ENCODE measurements at regions not wholly inside any gene's neighbourhood (a gene's known extent, or its start where the extent isn't known, plus 50 kb on each side); places are given as distances from the start of the nearest gene placed in this dataset.
A peak's percentile ranks its signal among the peaks of the same experiment; 100 is the strongest.

DNA sequence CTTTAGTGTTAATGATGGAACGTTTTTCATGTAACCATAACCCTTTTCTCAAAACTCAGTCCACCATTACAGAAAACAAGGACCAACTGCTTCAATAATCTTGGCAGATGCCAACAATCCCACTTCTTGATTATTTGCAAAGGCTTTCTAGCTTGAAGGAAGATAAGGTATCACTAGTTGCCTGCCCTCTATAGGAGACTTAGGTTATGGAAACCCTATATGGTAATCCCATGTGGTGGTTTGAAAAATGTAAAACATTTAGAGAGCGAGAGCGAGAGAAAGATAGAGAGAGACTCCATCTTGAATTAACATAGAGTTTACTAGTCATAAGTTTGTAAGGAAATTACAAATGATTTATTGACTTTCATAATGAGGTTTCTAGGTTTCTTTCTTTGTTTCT lies 1627.5 kb upstream of the TENM3 start:
- no peaks in the 10 kb centered on the region for H3K9me3 ChIP-seq (ENCODE audit: control insufficient read depth in 1 of 2, insufficient read depth in 1 of 2, low read depth in 1 of 2, low read length in 2 of 2)
- ChIA-PET CTCF (no interaction called here), RAD21 (ENCODE audit: low non-redundant PET in 1 of 2, low total read pairs in 2 of 2, uncharacterized antibody in 2 of 2, unreplicated experiment in 2 of 2) (no interaction called here), POLR2A (interaction anchor here (0.6 kb wide), 1 partner anchor 622 kb away, joined by 3 read pairs; no protein-coding TSS in a partner anchor)
- intact Hi-C loops (cut with micrococcal nuclease): no loop called here
- H3K9ac ChIP-seq (ENCODE audit: low read length): no peak overlapping the region
- peak; percentile 6 for DNase-seq (ENCODE audit: low read depth, low spot score)
- H2AFZ ChIP-seq (ENCODE audit: low read depth, low read length, poor library complexity, severe bottlenecking): no peak overlapping the region
- no peak overlapping the region for H3K4me2 ChIP-seq (ENCODE audit: low read length)
- H3K4me3 ChIP-seq (replicated peaks in 1 of 2; ENCODE audit: low read depth in 1 of 2, low read length in 2 of 2): no peak overlapping the region
- H3K27ac ChIP-seq (ENCODE audit: low read depth, low read length): no peak overlapping the region
- H3K9me2 ChIP-seq (ENCODE audit: insufficient read depth): no peaks in the 10 kb centered on the region
- peaks cover 2 to 7% of the 10 kb centered on the region in 2 experiments; a peak in 2 of 4 replicates for H3K4me1 ChIP-seq (ENCODE audit: control insufficient read depth in 1 of 2, insufficient read depth in 2 of 2, low read length in 2 of 2)
- H4K20me1 ChIP-seq (ENCODE audit: insufficient read depth): no peaks in the 10 kb centered on the region
- no peaks in the 10 kb centered on the region for H3K27me3 ChIP-seq (ENCODE audit: insufficient read depth, low read length)
- no peaks in the 10 kb centered on the region for H3K79me2 ChIP-seq (ENCODE audit: insufficient read depth, low read length)
- H3K36me3 ChIP-seq (ENCODE audit: control insufficient read depth in 1 of 2, insufficient read depth in 2 of 2, low read length in 2 of 2): no peaks in the 10 kb centered on the region
- no peak for TF ChIP-seq EZH2phosphoT487 (IDR thresholded peaks at IDR 0.05; ENCODE audit: borderline replicate concordance)
- peak in 2 of 3 experiments; percentile 23 to 34; a peak in 2 of 6 replicates for TF ChIP-seq CTCF (IDR thresholded peaks at IDR 0.05 in 2 of 3, conservative IDR thresholded peaks at IDR 0.05 in 1 of 3; ENCODE audit: borderline replicate concordance in 1 of 3, insufficient read depth in 1 of 3, low read depth in 2 of 3, low read length in 2 of 3)
- peak; percentile 54 for ATAC-seq
- no TSS peak for BruUV-seq (replicated peaks)

DNA sequence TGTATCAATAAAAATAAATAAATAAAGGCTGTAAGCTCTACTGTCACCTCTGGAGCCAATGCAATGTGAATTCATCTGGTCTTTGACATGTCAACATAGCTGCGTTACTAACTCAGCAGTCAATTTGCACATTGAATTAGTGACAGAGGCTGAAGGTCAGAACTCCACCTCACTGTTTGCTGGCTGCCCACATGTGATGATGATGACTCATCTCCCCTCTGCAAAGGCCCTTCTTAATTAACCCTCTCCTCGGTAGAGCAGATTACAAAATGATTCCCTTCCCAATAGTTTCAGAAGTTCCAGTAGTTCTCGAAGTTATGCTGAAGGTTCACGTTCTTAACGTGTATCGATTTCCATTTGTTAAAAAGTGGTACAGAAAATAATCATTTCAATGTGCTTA lies 1626.0 kb upstream of the TENM3 start:
- TF ChIP-seq JUND (IDR thresholded peaks at IDR 0.05): peak; percentile 28; the same call in 1 of the 2 replicates
- no peak for TF ChIP-seq ZNF274 (IDR thresholded peaks at IDR 0.05; ENCODE audit: low read depth, low read length)
- TF ChIP-seq FOSL1 (IDR thresholded peaks at IDR 0.05; ENCODE audit: low read depth): peak; percentile 32; the same call in 1 of the 2 replicates
- TF ChIP-seq SRF (IDR thresholded peaks at IDR 0.05; ENCODE audit: low read depth): no peak
- no peak for TF ChIP-seq ATF3 (IDR thresholded peaks at IDR 0.05)
- TF ChIP-seq CTCF (IDR thresholded peaks at IDR 0.05 in 2 of 3, conservative IDR thresholded peaks at IDR 0.05 in 1 of 3; ENCODE audit: borderline replicate concordance in 1 of 3, insufficient read depth in 1 of 3, low read depth in 2 of 3, low read length in 2 of 3): no peak
- TF ChIP-seq ZBTB33 (IDR thresholded peaks at IDR 0.05; ENCODE audit: extremely low read depth, insufficient replicate concordance, low read length): no peak
- TF ChIP-seq EGR1 (IDR thresholded peaks at IDR 0.05; ENCODE audit: low read depth): no peak
- Histone ChIP-seq H3K79me2 (ENCODE audit: insufficient read depth, low read length) (no peaks in the 10 kb centered on the region), H3K36me3 (ENCODE audit: control insufficient read depth in 1 of 2, insufficient read depth in 2 of 2, low read length in 2 of 2) (no peaks in the 10 kb centered on the region), H3K4me3 (replicated peaks in 1 of 2; ENCODE audit: low read depth in 1 of 2, low read length in 2 of 2) (no peak overlapping the region), H3K9me2 (ENCODE audit: insufficient read depth) (no peaks in the 10 kb centered on the region), H3K9ac (ENCODE audit: low read length) (no peak overlapping the region), H3K9me3 (ENCODE audit: control insufficient read depth in 1 of 2, insufficient read depth in 1 of 2, low read depth in 1 of 2, low read length in 2 of 2) (no peaks in the 10 kb centered on the region), H3K27ac (ENCODE audit: low read depth, low read length) (no peak overlapping the region), H3K4me2 (ENCODE audit: low read length) (peak overlapping the region; percentile 19; the same call in 1 of the 2 replicates), H3K27me3 (ENCODE audit: insufficient read depth, low read length) (no peaks in the 10 kb centered on the region), H2AFZ (ENCODE audit: low read depth, low read length, poor library complexity, severe bottlenecking) (peak overlapping the region; percentile 66), H3K4me1 (ENCODE audit: control insufficient read depth in 1 of 2, insufficient read depth in 2 of 2, low read length in 2 of 2) (peaks cover 2 to 7% of the 10 kb centered on the region in 2 experiments; a peak in 2 of 4 replicates), H4K20me1 (ENCODE audit: insufficient read depth) (no peaks in the 10 kb centered on the region)
- CTCF ChIA-PET: no interaction called here
- DNase-seq (ENCODE audit: low read depth, low spot score) (no peak), ATAC-seq (no peak)
- POLR2A ChIA-PET: no interaction called here
- BruUV-seq (replicated peaks): no TSS peak
- RAD21 ChIA-PET (ENCODE audit: low non-redundant PET in 1 of 2, low total read pairs in 2 of 2, uncharacterized antibody in 2 of 2, unreplicated experiment in 2 of 2): no interaction called here
- intact Hi-C loops (cut with micrococcal nuclease): no loop called here

Data from HCT116 (cell line).